Activated CD4-positive, alpha-beta T cell treated with anti-CD3 and anti-CD28 coated beads, Interleukin-2, Interleukin-4, amounts not matched to agents 100 ng/mL and 50 ng/mL, durations not matched to agents 16 hours and 8 hours (primary cell): ENCODE measurements at regions not wholly inside any gene's neighbourhood (a gene's known extent, or its start where the extent isn't known, plus 50 kb on each side); places are given as distances from the start of the nearest gene placed in this dataset.

Experiments used
- DNase-seq: peaks from one replicate; pipeline ENCODE4 v3.0.0-alpha.2; 2020; ENCODE audit warnings: low spot score

- no peak for DNase-seq
Measured at GRCh38 chr13:31686670-31687425, 52.5 kb upstream of the RXFP2 start.
